NT2/D1 (cell line): ENCODE measurements at regions not wholly inside any gene's neighbourhood (a gene's known extent, or its start where the extent isn't known, plus 50 kb on each side); places are given as distances from the start of the nearest gene placed in this dataset.

Experiments
- SUZ12 ChIP-seq: IDR thresholded peaks from 2 replicates; pipeline ENCODE4 v1.6.1; 2011; ENCODE audit not compliant: insufficient read length, insufficient read depth; ENCODE audit errors: extremely low read depth
- YY1 ChIP-seq: IDR thresholded peaks from 2 replicates; pipeline ENCODE4 v1.6.1; 2011; ENCODE audit not compliant: insufficient read length, insufficient read depth
- ZNF274 ChIP-seq: IDR thresholded peaks from 2 replicates; pipeline ENCODE4 v1.6.1; 2011; ENCODE audit warnings: mild to moderate bottlenecking, low read depth, low read length

DNA sequence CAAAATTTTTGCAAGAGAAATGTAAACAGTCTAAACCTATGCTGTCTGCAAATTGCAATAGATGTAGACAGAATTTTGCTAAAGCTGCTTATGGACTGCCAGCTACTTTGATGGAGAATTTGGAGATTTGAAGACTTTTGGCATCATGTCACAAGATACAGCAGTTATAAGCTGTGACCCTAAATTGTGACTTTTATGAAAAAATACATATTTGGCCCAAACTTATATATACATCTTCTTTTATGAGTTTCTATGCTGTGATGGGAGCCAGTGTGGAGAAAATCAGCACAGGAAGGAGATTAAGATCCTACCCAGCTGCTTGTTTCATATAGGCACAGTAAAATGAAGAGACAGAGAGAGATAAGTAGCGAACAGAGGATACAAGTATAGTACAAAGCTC is 1595.4 kb downstream of the PLA2G4A start:
- no peak for TF ChIP-seq ZNF274
- no peak for TF ChIP-seq YY1
- no peak for TF ChIP-seq SUZ12
